Choroid plexus epithelial cell (primary cell): ENCODE measurements at regions not wholly inside any gene's neighbourhood (a gene's known extent, or its start where the extent isn't known, plus 50 kb on each side); places are given as distances from the start of the nearest gene placed in this dataset.

Experiments
- DNase-seq: peaks from one replicate; pipeline ENCODE4 v3.0.0-alpha.2; 2010; ENCODE audit warnings: low read depth
- H3K4me3 ChIP-seq: 2 replicates; pipeline ENCODE4 v1.5.1; 2011; ENCODE audit warnings: low read depth, mild to moderate bottlenecking, control low read depth, low read length, moderate library complexity
- TF ChIP-seq, protein P1 (sequence below): conservative IDR thresholded peaks from 2 replicates; pipeline ENCODE4 v1.5.1; 2011; ENCODE audit warnings: low read depth, mild to moderate bottlenecking, control low read depth, inconsistent platforms, low read length, moderate library complexity

DNA sequence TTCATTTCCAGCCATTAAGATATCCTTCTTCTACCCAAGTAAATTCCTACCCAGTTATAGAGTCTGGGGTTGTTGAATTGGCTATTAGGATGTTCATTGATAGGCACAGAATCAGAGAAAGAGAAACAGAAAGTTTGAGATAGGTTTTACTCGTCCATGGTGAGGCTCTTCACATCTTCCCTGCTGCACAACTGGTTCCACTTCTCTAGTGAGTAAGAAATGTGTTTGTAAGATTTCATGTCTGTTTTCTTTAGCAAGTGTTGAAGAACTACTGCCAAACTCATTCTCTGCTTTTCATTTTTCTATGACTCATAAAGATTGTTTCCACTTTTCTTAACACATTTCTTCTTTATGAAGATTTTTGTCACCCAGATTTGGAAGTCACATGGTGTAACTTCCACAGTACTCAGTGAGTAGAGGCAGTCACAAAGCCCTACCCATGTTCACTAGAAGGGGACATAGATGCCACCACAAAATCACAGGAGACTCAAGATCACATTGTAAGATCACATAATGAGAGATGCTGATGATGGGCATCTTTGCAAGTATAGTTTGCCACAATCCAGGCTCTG lies 152.3 kb downstream of the SNX7 start:
- DNase-seq = peak; percentile 1
- TF ChIP-seq, protein P1, sequence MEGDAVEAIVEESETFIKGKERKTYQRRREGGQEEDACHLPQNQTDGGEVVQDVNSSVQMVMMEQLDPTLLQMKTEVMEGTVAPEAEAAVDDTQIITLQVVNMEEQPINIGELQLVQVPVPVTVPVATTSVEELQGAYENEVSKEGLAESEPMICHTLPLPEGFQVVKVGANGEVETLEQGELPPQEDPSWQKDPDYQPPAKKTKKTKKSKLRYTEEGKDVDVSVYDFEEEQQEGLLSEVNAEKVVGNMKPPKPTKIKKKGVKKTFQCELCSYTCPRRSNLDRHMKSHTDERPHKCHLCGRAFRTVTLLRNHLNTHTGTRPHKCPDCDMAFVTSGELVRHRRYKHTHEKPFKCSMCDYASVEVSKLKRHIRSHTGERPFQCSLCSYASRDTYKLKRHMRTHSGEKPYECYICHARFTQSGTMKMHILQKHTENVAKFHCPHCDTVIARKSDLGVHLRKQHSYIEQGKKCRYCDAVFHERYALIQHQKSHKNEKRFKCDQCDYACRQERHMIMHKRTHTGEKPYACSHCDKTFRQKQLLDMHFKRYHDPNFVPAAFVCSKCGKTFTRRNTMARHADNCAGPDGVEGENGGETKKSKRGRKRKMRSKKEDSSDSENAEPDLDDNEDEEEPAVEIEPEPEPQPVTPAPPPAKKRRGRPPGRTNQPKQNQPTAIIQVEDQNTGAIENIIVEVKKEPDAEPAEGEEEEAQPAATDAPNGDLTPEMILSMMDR = no peak
- no peak overlapping the region for H3K4me3 ChIP-seq

DNA sequence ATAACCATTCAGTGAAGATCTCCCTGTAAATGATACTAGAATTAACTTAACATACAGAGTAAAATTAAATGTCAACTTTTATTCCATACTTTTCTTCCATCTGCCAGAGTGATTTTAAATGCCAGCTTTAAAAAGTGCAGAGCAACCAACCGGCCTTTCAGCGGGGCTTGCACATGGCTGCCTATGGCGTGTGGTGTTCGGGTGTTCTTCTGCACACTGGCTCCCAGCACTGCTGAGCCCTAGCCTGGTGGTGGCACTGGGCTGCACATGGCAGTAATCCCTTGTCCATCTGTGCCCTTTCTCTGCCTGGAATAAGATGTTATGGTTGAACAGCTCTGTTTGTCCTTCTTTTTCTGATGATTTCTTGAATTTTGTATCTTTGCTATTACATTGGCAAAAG lies 156.3 kb downstream of the SNX7 start:
- no peak overlapping the region for H3K4me3 ChIP-seq
- no peak for DNase-seq
- TF ChIP-seq, protein P1 = no peak

GRCh38 chr1:98821379-98821778 lies 159.9 kb downstream of the SNX7 start:
- TF ChIP-seq, protein P1 = no peak
- DNase-seq = no peak
- H3K4me3 ChIP-seq = no peak overlapping the region

GRCh38 chr1:98824736-98825135 lies 163.2 kb downstream of the SNX7 start:
- no peak overlapping the region for H3K4me3 ChIP-seq
- TF ChIP-seq, protein P1 = no peak
- no peak for DNase-seq

DNA sequence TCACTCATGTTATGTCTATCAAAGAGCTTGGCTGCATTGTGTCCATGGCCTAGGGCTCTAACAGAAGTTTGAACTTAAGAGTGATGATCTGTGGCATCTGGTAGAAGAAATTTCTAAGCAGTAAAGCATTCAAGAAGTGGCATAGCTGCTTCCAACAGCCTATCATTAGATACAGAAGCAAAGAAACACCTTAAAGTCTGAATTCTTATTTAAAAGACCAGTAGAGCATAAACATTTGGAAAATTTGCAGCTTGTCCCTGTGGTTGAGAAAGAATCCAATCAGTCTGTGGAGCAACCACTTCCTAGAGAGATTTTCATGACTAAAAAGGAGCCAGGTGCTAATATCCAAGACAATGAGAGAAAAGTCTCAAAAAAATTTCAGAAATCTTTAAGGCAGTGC lies 165.5 kb downstream of the SNX7 start:
- TF ChIP-seq, protein P1 = no peak
- no peak for DNase-seq
- no peak overlapping the region for H3K4me3 ChIP-seq

GRCh38 chr1:98839840-98840239 lies 164.8 kb downstream of the PLPPR5 start:
- no peak overlapping the region for H3K4me3 ChIP-seq
- peak; percentile 30 for DNase-seq
- TF ChIP-seq, protein P1 = no peak
